ENCODE measurements at regions not wholly inside any gene's neighbourhood (a gene's known extent, or its start where the extent isn't known, plus 50 kb on each side); places are given as distances from the start of the nearest gene placed in this dataset.

- no peaks in the 10 kb centered on the region for H3K9me3 ChIP-seq
- H3K4me1 ChIP-seq: peaks cover 31% of the 10 kb centered on the region
- WGBS: 91% methylated on average over 5 of the region's 5 CpGs
- H3K4me3 ChIP-seq: no peak overlapping the region
- TF ChIP-seq, protein P1, sequence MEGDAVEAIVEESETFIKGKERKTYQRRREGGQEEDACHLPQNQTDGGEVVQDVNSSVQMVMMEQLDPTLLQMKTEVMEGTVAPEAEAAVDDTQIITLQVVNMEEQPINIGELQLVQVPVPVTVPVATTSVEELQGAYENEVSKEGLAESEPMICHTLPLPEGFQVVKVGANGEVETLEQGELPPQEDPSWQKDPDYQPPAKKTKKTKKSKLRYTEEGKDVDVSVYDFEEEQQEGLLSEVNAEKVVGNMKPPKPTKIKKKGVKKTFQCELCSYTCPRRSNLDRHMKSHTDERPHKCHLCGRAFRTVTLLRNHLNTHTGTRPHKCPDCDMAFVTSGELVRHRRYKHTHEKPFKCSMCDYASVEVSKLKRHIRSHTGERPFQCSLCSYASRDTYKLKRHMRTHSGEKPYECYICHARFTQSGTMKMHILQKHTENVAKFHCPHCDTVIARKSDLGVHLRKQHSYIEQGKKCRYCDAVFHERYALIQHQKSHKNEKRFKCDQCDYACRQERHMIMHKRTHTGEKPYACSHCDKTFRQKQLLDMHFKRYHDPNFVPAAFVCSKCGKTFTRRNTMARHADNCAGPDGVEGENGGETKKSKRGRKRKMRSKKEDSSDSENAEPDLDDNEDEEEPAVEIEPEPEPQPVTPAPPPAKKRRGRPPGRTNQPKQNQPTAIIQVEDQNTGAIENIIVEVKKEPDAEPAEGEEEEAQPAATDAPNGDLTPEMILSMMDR (IDR thresholded peaks at IDR 0.05): no peak
- TF ChIP-seq EP300 (IDR thresholded peaks at IDR 0.05): no peak
- no peak for TF ChIP-seq POLR2A (IDR thresholded peaks at IDR 0.05)
- TF ChIP-seq POLR2AphosphoS5 (IDR thresholded peaks at IDR 0.05): no peak
- H3K36me3 ChIP-seq: no peaks in the 10 kb centered on the region
- DNase-seq (ENCODE audit: low spot score in 2 of 2): no peak
- no peak overlapping the region for H3K27ac ChIP-seq
- H3K27me3 ChIP-seq: no peaks in the 10 kb centered on the region
These were observed 129.0 kb upstream of the PRICKLE2 start for GRCh38 chr3:64354221-64354620.

GRCh38 chr3:64353226-64353625 is 128.0 kb upstream of the PRICKLE2 start:
- Histone ChIP-seq H3K36me3 (no peaks in the 10 kb centered on the region), H3K27me3 (no peaks in the 10 kb centered on the region), H3K4me3 (no peak overlapping the region), H3K9me3 (no peaks in the 10 kb centered on the region), H3K4me1 (peaks cover 31% of the 10 kb centered on the region), H3K27ac (no peak overlapping the region)
- TF ChIP-seq POLR2AphosphoS5 (IDR thresholded peaks at IDR 0.05): no peak
- no peak for TF ChIP-seq POLR2A (IDR thresholded peaks at IDR 0.05)
- TF ChIP-seq, protein P1 (IDR thresholded peaks at IDR 0.05): no peak
- TF ChIP-seq EP300 (IDR thresholded peaks at IDR 0.05): no peak
- WGBS: 72% methylated on average over 6 of the region's 6 CpGs
- DNase-seq (ENCODE audit: low spot score in 2 of 2): no peak

- no peak for DNase-seq (ENCODE audit: low spot score in 2 of 2)
- TF ChIP-seq EP300 (IDR thresholded peaks at IDR 0.05): no peak
- TF ChIP-seq, protein P1 (IDR thresholded peaks at IDR 0.05): no peak
- TF ChIP-seq POLR2AphosphoS5 (IDR thresholded peaks at IDR 0.05): no peak
- no peak for TF ChIP-seq POLR2A (IDR thresholded peaks at IDR 0.05)
- WGBS: 41% methylated on average over 1 of the region's 1 CpG
- H3K36me3 ChIP-seq: no peaks in the 10 kb centered on the region
- no peaks in the 10 kb centered on the region for H3K27me3 ChIP-seq
- H3K4me1 ChIP-seq: peaks cover 31% of the 10 kb centered on the region
- H3K9me3 ChIP-seq: no peaks in the 10 kb centered on the region
- no peak overlapping the region for H3K4me3 ChIP-seq
- H3K27ac ChIP-seq: peak overlapping the region; percentile 79
These were observed 127.3 kb upstream of the PRICKLE2 start for GRCh38 chr3:64352639-64352992.

DNA sequence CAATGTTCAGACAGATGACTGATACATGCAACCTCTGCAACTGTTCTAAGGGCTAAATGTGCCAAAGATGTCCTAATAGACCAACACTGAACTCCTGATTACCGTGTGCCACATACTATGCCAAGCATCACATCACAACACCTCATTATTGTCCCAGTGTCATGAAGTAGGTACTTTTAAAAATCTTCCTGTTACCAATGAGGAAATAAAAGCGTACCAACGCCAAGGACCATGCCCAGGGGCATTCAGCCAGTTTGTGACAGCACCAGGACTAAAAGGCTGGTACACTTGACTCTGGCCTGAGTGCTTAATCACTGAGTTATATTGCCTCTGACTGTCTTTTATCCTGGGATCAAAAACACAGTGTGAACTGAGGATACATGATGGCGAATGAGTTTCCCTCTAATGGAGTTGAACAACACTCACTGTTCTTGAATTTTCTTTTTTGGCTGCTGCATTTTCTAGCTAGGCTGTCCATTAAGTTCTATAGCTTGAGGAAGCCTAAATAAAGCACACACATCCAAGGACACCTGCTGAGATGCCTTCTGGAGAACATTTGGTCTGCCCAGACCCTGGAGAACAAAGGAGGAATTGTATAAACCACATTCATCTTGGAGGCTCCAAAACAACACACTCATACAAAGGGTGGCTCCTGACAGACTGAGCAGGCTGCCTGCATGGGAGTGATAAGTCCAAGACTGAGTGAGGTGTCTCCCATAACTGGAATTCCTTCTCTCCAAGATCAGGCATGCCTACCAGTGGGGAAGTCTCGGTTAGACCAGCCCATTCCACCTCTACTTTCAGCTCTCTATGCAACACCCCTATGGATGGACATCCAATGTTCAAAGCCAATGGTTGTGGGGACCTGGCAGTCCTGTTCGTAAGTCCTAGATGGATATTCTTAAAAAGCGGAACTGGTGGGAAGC is 126.7 kb upstream of the PRICKLE2 start:
- no peak for DNase-seq (ENCODE audit: low spot score in 2 of 2)
- Histone ChIP-seq H3K4me3 (no peak overlapping the region), H3K4me1 (peaks cover 31% of the 10 kb centered on the region), H3K36me3 (no peaks in the 10 kb centered on the region), H3K27me3 (no peaks in the 10 kb centered on the region), H3K9me3 (no peaks in the 10 kb centered on the region), H3K27ac (peak overlapping the region; percentile 79)
- WGBS: 60% methylated on average over 5 of the region's 7 CpGs
- TF ChIP-seq EP300 (IDR thresholded peaks at IDR 0.05) (no peak), POLR2AphosphoS5 (IDR thresholded peaks at IDR 0.05) (no peak), POLR2A (IDR thresholded peaks at IDR 0.05) (no peak)
- TF ChIP-seq, protein P1 (IDR thresholded peaks at IDR 0.05): no peak

GRCh38 chr3:64349551-64349950 is 124.3 kb upstream of the PRICKLE2 start:
- DNase-seq (ENCODE audit: low spot score in 2 of 2): no peak
- H3K27ac ChIP-seq: no peak overlapping the region

More at GRCh38 chr3:64349551-64349950, 124.3 kb upstream of the PRICKLE2 start:
- Histone ChIP-seq H3K27me3 (no peaks in the 10 kb centered on the region), H3K4me3 (no peak overlapping the region), H3K9me3 (no peaks in the 10 kb centered on the region), H3K4me1 (peaks cover 42% of the 10 kb centered on the region), H3K36me3 (no peaks in the 10 kb centered on the region)
- 79% methylated on average over 6 of the region's 6 CpGs for WGBS
- TF ChIP-seq, protein P1 (IDR thresholded peaks at IDR 0.05): no peak
- TF ChIP-seq EP300 (IDR thresholded peaks at IDR 0.05) (no peak), POLR2A (IDR thresholded peaks at IDR 0.05) (no peak), POLR2AphosphoS5 (IDR thresholded peaks at IDR 0.05) (no peak)
